Panc1 (cell line): ENCODE measurements at regions not wholly inside any gene's neighbourhood (a gene's known extent, or its start where the extent isn't known, plus 50 kb on each side); places are given as distances from the start of the nearest gene placed in this dataset.

Experiments
- ATAC-seq: fragments of 200-7000 bp; cut with Tn5 transposase; 2 replicates; pipeline ENCODE4 v1.9.1; 2020; ENCODE audit warnings: mild to moderate bottlenecking, moderate library complexity
- BruUV-seq: library from RNA; stranded (reverse); fragments of 400-500 nt; replicated peaks from 2 replicates; lab custom pipeline; 2021; lab: Mats Ljungman, UMichigan
- CTCF ChIA-PET: fragments of 300-600 bp; sonication (Branson Sonifier 250); formaldehyde crosslinking; loops from one replicate; lab custom pipeline; 2022; ENCODE audit warnings: antibody characterized with exemption; lab: Charles Lee
- POLR2A ChIA-PET: fragments of 300-600 bp; sonication (Branson Sonifier 250); formaldehyde crosslinking; loops from one replicate; lab custom pipeline; 2022; ENCODE audit warnings: antibody characterized with exemption; lab: Charles Lee
- DNase-seq: peaks from one replicate; pipeline ENCODE4 v3.0.0-alpha.2; 2010; ENCODE audit warnings: low read depth, low spot score
- H3K27ac ChIP-seq: 2 replicates; pipeline ENCODE4 v1.5.1; 2011; ENCODE audit warnings: mild to moderate bottlenecking, low read length, inconsistent platforms
- H3K27me3 ChIP-seq: fragments of 200-500 bp; sonication (Bioruptor generic); 2 replicates; pipeline ENCODE4 v1.6.0; 2014; ENCODE audit warnings: low read length, inconsistent platforms; ENCODE audit not compliant: control insufficient read depth, insufficient read depth
- H3K36me3 ChIP-seq: fragments of 200-500 bp; sonication (Bioruptor generic); 2 replicates; pipeline ENCODE4 v1.5.1; 2014; ENCODE audit warnings: inconsistent platforms, mild to moderate bottlenecking, low read length, moderate library complexity; ENCODE audit not compliant: control insufficient read depth, insufficient read depth
- H3K4me1 ChIP-seq: 2 replicates; pipeline ENCODE4 v1.5.1; 2011; ENCODE audit warnings: inconsistent platforms, mild to moderate bottlenecking, low read length, moderate library complexity; ENCODE audit not compliant: control insufficient read depth, insufficient read depth
- H3K4me3 ChIP-seq, 2 experiments: 2 replicates each; pipeline ENCODE4 v1.5.1; 2011 to 2012; ENCODE audit warnings: low read depth in 2 of 2, low read length in 2 of 2, mild to moderate bottlenecking in 2 of 2, inconsistent platforms in 1 of 2, moderate library complexity in 1 of 2
- H3K9me3 ChIP-seq: fragments of 200-500 bp; sonication (Bioruptor generic); 2 replicates; pipeline ENCODE4 v1.5.1; 2014; ENCODE audit warnings: low read depth, mild to moderate bottlenecking, inconsistent platforms, low read length, moderate library complexity; ENCODE audit not compliant: control insufficient read depth, insufficient read depth
- CTCF ChIP-seq: fragments of 450-650 bp; IDR thresholded peaks from 2 replicates; pipeline ENCODE4 v1.5.1; 2017; ENCODE audit warnings: mild to moderate bottlenecking
- POLR2AphosphoS5 ChIP-seq: IDR thresholded peaks from 2 replicates; pipeline ENCODE4 v1.6.1; 2012; ENCODE audit warnings: mild to moderate bottlenecking, low read depth, low read length, moderate library complexity
- REST ChIP-seq, 2 experiments: IDR thresholded peaks; 2 replicates each; pipeline ENCODE4 v1.6.1; 2011 to 2012; ENCODE audit warnings: low read depth in 2 of 2, control low read depth in 1 of 2, low read length in 1 of 2, mild to moderate bottlenecking in 1 of 2, moderate library complexity in 1 of 2; ENCODE audit not compliant: insufficient read depth in 1 of 2
- SIN3A ChIP-seq: IDR thresholded peaks from 2 replicates; pipeline ENCODE4 v1.6.1; 2012; ENCODE audit warnings: low read depth, mild to moderate bottlenecking, low read length, moderate library complexity, borderline replicate concordance; ENCODE audit not compliant: insufficient read depth
- TCF7L2 ChIP-seq: IDR thresholded peaks from 2 replicates; pipeline ENCODE4 v1.6.1; 2011; ENCODE audit warnings: mild to moderate bottlenecking, low read depth, low read length, inconsistent platforms
- in situ Hi-C: cut with HindIII; loops from 2 replicates; pipeline ENCODE4 v1.10.0; 2016; ENCODE audit warnings: low sequenced_read_pairs, low pct_unique_long_range_greater_than_20kb
- intact Hi-C: fragments of 100-400 bp; cut with micrococcal nuclease; formaldehyde crosslinking; loops from one replicate; pipeline ENCODE4 v1.10.0; 2022; ENCODE audit not compliant: unreplicated experiment

- DNase-seq = no peak
- ATAC-seq = no peak
- intact Hi-C loops (no loop called here), in situ Hi-C loops (no loop called here)
- no TSS peak for BruUV-seq
- TF ChIP-seq CTCF (no peak), TCF7L2 (no peak), SIN3A (no peak), REST (IDR thresholded peaks at IDR 0.05; ENCODE audit: insufficient read depth in 1 of 2, low read depth in 2 of 2, low read length in 1 of 2) (no peak), POLR2AphosphoS5 (no peak)
- Histone ChIP-seq H3K27ac (no peak overlapping the region), H3K9me3 (peaks cover 4% of the 10 kb centered on the region; the same call in 1 of the 2 replicates), H3K36me3 (no peaks in the 10 kb centered on the region), H3K27me3 (no peaks in the 10 kb centered on the region), H3K4me3 (no peak overlapping the region), H3K4me1 (no peaks in the 10 kb centered on the region)
- ChIA-PET CTCF (no interaction called here), POLR2A (no interaction called here)
These were observed 253.8 kb upstream of the DAB2 start for GRCh38 chr5:39678534-39678933.

- TF ChIP-seq REST (IDR thresholded peaks at IDR 0.05; ENCODE audit: insufficient read depth in 1 of 2, low read depth in 2 of 2, low read length in 1 of 2) (no peak), SIN3A (no peak), TCF7L2 (no peak), POLR2AphosphoS5 (no peak), CTCF (no peak)
- no peak for DNase-seq
- BruUV-seq = no TSS peak
- POLR2A ChIA-PET = no interaction called here
- Histone ChIP-seq H3K36me3 (no peaks in the 10 kb centered on the region), H3K4me3 (no peak overlapping the region), H3K27me3 (no peaks in the 10 kb centered on the region), H3K27ac (no peak overlapping the region), H3K9me3 (no peaks in the 10 kb centered on the region), H3K4me1 (no peaks in the 10 kb centered on the region)
- CTCF ChIA-PET = no interaction called here
- intact Hi-C loops = no loop called here
- in situ Hi-C loops = no loop called here
- no peak for ATAC-seq
These were observed 250.9 kb upstream of the DAB2 start for GRCh38 chr5:39675676-39676075.
